GM12864 (cell line): ENCODE measurements at regions not wholly inside any gene's neighbourhood (a gene's known extent, or its start where the extent isn't known, plus 50 kb on each side); places are given as distances from the start of the nearest gene placed in this dataset.

Experiments
- DNase-seq: peaks from one replicate; pipeline ENCODE4 v3.0.0-alpha.2; 2011; ENCODE audit warnings: low read depth
- H3K4me3 ChIP-seq: 2 replicates; pipeline ENCODE4 v1.5.1; 2011; ENCODE audit warnings: mild to moderate bottlenecking, low read depth, low read length, control low read depth
- TF ChIP-seq, protein P1 (sequence below): IDR thresholded peaks from 2 replicates; pipeline ENCODE4 v1.5.1; 2011; ENCODE audit warnings: low read depth, mild to moderate bottlenecking, moderate library complexity, low read length, control low read depth, inconsistent platforms; ENCODE audit errors: missing control alignments

DNA sequence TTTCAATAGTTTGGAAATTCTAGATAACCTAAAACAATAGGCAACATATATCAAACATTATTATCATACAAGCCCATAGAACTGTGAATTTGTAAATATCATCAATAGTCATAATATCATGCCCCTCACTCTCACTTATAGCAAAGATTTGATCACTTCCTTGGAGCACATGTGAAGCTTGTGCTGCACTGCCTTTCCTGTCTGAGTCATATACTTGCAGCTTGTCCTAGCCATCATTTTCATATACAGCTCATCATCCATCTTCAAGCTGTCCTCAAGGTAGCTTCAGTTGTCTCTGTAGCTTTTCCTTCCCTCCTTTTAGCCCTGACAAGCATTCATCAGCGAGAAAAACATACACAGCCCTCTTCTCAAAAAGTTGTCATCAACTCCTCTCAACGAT is 746.5 kb upstream of the FOXG1 start:
- no peak overlapping the region for H3K4me3 ChIP-seq
- no peak for DNase-seq
- TF ChIP-seq, protein P1, sequence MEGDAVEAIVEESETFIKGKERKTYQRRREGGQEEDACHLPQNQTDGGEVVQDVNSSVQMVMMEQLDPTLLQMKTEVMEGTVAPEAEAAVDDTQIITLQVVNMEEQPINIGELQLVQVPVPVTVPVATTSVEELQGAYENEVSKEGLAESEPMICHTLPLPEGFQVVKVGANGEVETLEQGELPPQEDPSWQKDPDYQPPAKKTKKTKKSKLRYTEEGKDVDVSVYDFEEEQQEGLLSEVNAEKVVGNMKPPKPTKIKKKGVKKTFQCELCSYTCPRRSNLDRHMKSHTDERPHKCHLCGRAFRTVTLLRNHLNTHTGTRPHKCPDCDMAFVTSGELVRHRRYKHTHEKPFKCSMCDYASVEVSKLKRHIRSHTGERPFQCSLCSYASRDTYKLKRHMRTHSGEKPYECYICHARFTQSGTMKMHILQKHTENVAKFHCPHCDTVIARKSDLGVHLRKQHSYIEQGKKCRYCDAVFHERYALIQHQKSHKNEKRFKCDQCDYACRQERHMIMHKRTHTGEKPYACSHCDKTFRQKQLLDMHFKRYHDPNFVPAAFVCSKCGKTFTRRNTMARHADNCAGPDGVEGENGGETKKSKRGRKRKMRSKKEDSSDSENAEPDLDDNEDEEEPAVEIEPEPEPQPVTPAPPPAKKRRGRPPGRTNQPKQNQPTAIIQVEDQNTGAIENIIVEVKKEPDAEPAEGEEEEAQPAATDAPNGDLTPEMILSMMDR: no peak

DNA sequence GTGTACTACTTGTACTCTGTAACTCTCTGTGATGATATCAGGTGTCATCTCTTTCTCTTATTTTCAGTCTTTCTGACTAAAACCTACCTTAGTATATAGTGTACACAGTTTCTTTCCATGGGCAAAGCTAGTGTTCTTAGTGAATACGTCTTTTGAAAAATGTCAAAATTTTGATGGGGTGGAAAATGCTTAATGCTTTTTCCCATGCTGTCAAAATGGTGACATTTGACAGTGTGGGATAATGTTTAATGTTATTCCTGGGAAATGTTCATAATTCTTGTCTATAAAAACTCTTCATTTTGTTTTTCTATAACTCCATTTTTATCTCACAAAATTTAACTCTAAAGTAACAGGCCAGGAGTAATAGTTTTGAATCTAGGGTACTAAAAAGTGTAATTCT is 742.7 kb upstream of the FOXG1 start:
- DNase-seq: no peak
- TF ChIP-seq, protein P1: no peak
- H3K4me3 ChIP-seq: no peak overlapping the region

DNA sequence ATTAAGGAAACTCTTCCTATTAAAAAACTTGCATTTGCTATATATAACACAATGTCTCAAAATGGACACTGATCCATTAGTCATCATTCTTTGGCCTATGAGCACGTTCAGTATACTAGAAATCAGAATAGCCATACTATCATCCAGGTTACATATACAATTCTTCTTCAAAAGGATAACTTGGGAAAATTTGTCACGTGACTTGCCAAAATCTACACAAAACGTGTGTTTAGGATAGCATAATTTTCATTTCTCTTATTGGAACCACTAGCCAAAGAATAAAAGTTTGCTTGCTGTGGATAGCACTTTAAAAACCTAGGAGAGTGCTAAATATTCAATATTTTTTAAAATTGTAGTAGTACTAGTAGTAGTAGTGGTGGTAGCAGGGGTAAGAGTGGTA is 714.3 kb upstream of the FOXG1 start:
- TF ChIP-seq, protein P1: no peak
- no peak overlapping the region for H3K4me3 ChIP-seq
- DNase-seq: no peak

DNA sequence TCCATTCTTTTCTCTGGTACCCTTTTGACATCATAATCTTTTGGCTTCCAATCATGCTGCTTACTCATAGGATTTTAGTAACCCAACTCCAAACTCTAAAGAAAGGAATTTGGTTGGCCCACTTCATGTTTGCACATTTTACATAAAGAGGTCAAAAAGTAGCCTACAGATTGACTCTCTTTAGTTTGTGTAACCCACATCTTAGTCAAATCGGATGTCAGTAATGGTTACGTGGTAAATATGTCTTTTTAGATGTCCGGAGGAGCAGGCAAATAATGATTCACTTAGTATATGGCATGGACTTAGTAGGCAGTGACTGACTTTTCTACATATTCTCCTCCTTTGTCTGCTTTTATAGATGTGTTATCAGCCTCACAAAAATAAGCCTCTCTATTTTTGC is 711.6 kb upstream of the FOXG1 start:
- no peak overlapping the region for H3K4me3 ChIP-seq
- no peak for DNase-seq
- TF ChIP-seq, protein P1: no peak

DNA sequence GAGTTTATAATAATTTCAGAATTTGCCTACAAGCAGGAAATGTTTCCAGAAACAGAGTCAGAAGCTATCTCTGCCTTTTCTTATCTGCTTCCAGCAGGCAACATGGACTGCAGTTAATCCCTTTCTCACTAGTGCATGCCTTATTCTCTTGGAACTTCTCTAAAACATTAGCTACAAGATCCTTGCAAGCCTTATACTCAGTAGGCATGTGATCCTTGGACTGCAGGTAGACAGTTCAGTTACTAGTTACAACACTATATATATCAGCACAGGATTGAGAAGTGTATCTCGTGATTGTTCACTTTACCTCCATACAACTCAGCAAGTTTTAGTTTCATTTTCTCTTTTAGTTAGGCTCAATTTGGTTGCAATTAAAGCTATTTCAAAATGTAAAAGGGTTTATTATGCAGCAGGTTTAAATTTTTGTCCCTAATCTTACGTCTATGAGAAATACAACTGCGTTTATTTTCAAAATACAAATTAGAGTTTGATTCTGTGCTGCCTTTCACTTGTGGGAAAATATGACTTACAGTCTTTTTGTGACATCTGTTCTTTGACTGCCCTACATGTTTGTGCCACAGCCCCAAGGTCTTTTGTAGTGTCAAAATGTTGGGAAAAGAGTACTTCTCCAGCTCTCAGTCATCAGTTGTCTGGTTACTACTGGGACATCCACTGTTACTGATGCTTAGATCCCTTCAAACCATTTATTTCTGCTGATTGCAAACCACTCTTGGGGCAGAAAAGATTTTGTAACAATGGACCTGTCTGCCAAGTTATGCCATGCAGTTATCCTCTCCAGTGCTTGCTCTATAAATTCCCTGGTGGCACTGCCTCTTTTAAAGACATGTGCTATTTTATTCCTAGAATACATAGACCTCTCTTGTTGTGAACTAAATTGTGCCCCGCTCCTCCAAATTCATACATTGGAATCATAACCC is 709.0 kb upstream of the FOXG1 start:
- TF ChIP-seq, protein P1: no peak

DNA sequence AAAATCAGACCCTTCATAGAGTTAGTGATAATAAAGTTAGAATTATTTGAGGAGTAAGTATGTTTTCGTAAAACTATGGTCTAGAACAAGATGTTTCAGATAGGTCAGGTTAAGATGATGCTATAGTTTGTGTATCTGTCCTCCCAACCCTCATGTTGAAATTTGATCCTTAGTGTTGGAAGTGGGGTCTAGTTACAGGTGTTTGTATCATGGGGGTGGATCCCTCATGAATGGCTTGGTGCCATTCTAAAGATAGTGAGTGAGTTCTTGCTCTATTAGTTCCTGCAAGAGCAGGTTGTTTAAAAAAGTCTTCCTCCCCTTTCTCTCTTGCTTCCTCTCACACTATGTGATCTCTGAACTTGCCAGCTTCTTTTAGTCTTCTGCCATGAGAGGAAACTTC is 707.3 kb upstream of the FOXG1 start:
- TF ChIP-seq, protein P1: no peak
- no peak overlapping the region for H3K4me3 ChIP-seq
- DNase-seq: no peak

More for the DNA sequence above, 709.0 kb upstream of the FOXG1 start:
- no peak for DNase-seq
- no peak overlapping the region for H3K4me3 ChIP-seq

DNA sequence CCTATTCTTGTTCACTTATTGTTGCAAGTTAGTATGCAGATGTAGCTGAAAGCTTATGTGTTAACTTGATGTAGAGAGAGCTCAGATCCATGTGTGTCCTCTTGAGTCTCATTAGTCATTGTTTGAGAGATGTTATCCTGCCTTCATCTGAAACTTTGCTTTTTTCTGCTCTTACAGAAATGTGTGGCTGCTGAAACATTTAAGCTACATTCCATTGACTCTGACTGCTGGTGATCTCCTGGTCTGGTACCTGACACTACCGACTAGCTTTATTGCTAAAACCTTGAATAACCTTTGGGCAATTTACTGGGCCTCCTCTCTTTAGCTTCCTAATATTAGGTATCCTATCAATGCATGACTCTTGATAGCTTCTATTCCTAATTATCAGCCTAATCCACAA is 705.6 kb upstream of the FOXG1 start:
- no peak overlapping the region for H3K4me3 ChIP-seq
- TF ChIP-seq, protein P1: no peak
- DNase-seq: no peak
